ENCODE measurements at regions not wholly inside any gene's neighbourhood (a gene's known extent, or its start where the extent isn't known, plus 50 kb on each side); places are given as distances from the start of the nearest gene placed in this dataset.

- DNase-seq, result no peak
Observed at GRCh38 chr4:177574446-177574845, 132.2 kb upstream of the AGA start.

- DNase-seq, result no peak
Observed at GRCh38 chr4:177579649-177580048, 137.4 kb upstream of the AGA start.

- no peak for DNase-seq
Observed at GRCh38 chr4:177582992-177583391, 140.8 kb upstream of the AGA start.

- no peak for DNase-seq
Observed at GRCh38 chr4:177587989-177588388, 145.8 kb upstream of the AGA start.

GRCh38 chr4:177595386-177595785, 153.1 kb upstream of the AGA start:
- no peak for DNase-seq

GRCh38 chr4:177596035-177596434, 153.8 kb upstream of the AGA start:
- DNase-seq, result peak; percentile 52

- no peak for DNase-seq
Observed at GRCh38 chr4:177596991-177597390, 154.8 kb upstream of the AGA start.

- DNase-seq, result no peak
Observed at GRCh38 chr4:177605252-177605651, 163.0 kb upstream of the AGA start.

GRCh38 chr4:177607111-177607573, 164.9 kb upstream of the AGA start:
- no peak for DNase-seq

GRCh38 chr4:177611974-177612664, 169.9 kb upstream of the AGA start:
- DNase-seq, result no peak

GRCh38 chr4:177612684-177613083, 170.4 kb upstream of the AGA start:
- DNase-seq, result no peak

GRCh38 chr4:177632481-177632880, 190.2 kb upstream of the AGA start:
- no peak for DNase-seq

- DNase-seq, result no peak
Observed at GRCh38 chr4:177638871-177639270, 196.6 kb upstream of the AGA start.

- DNase-seq, result no peak
Observed at GRCh38 chr4:177640864-177641263, 198.6 kb upstream of the AGA start.

- DNase-seq, result no peak
Observed at GRCh38 chr4:177660223-177660622, 218.0 kb upstream of the AGA start.

- no peak for DNase-seq
Observed at GRCh38 chr4:177667687-177668086, 225.4 kb upstream of the AGA start.

GRCh38 chr4:177671387-177671786, 229.2 kb upstream of the AGA start:
- DNase-seq, result no peak

- DNase-seq, result no peak
Observed at GRCh38 chr4:177671845-177672244, 229.6 kb upstream of the AGA start.

GRCh38 chr4:177673985-177674489, 231.8 kb upstream of the AGA start:
- no peak for DNase-seq

GRCh38 chr4:177680308-177680707, 238.1 kb upstream of the AGA start:
- DNase-seq, result no peak

GRCh38 chr4:177681902-177682301, 239.7 kb upstream of the AGA start:
- DNase-seq, result no peak

- no peak for DNase-seq
Observed at GRCh38 chr4:177687117-177687516, 244.9 kb upstream of the AGA start.

GRCh38 chr4:177692907-177693306, 250.7 kb upstream of the AGA start:
- DNase-seq, result no peak

- no peak for DNase-seq
Observed at GRCh38 chr4:177696438-177696966, 254.3 kb upstream of the AGA start.

Measured in stimulated activated CD8-positive, alpha-beta memory T cell treated with anti-CD3 and anti-CD28 coated beads, Interleukin-4, amount 100 ng/mL, for 48 hours (primary cell).